Liver (tissue), 8 donors: ENCODE measurements at regions not wholly inside any gene's neighbourhood (a gene's known extent, or its start where the extent isn't known, plus 50 kb on each side); places are given as distances from the start of the nearest gene placed in this dataset.

Experiments used
- DNase-seq: peaks from one replicate; pipeline ENCODE4 v3.0.0-alpha.2; 2017; ENCODE audit warnings: low spot score
- H3K27ac ChIP-seq, 2 donors: one replicate each; pipeline ENCODE4 v1.7.0; 2013; ENCODE audit warnings: inconsistent platforms in 2 of 2, low read length in 2 of 2, control low read depth in 1 of 2, low read depth in 1 of 2, mild to moderate bottlenecking in 1 of 2
- H3K27me3 ChIP-seq, 4 donors: one replicate each; pipeline versions ENCODE4 v1.6.1 to v1.7.0; 2013; ENCODE audit warnings: low read length in 3 of 4, inconsistent platforms in 1 of 4, mild to moderate bottlenecking in 1 of 4, moderate library complexity in 1 of 4; ENCODE audit not compliant: control insufficient read depth in 4 of 4, insufficient read depth in 4 of 4
- H3K36me3 ChIP-seq, 4 donors: one replicate each; pipeline versions ENCODE4 v1.6.1 to v1.7.0; 2013; ENCODE audit warnings: low read length in 3 of 4, mild to moderate bottlenecking in 3 of 4, low read depth in 1 of 4, moderate library complexity in 1 of 4; ENCODE audit not compliant: control insufficient read depth in 4 of 4, insufficient read depth in 3 of 4
- H3K4me1 ChIP-seq, 4 donors: one replicate each; pipeline versions ENCODE4 v1.6.1 to v1.7.0; 2013; ENCODE audit warnings: low read length in 3 of 4, mild to moderate bottlenecking in 3 of 4, moderate library complexity in 1 of 4; ENCODE audit not compliant: control insufficient read depth in 4 of 4, insufficient read depth in 4 of 4
- H3K4me3 ChIP-seq, 3 donors: one replicate each; pipeline versions ENCODE4 v1.6.1 to v1.7.0; 2013; ENCODE audit warnings: low read length in 3 of 3, control low read depth in 1 of 3, low read depth in 1 of 3, mild to moderate bottlenecking in 1 of 3
- H3K9ac ChIP-seq, 2 donors: one replicate each; pipeline ENCODE4 v1.7.0; 2013; ENCODE audit warnings: low read length in 2 of 2, mild to moderate bottlenecking in 2 of 2, moderate library complexity in 2 of 2, control low read depth in 1 of 2, low read depth in 1 of 2
- H3K9me3 ChIP-seq, 4 donors: one replicate each; pipeline versions ENCODE4 v1.6.1 to v1.7.0; 2013; ENCODE audit warnings: low read length in 3 of 4; ENCODE audit not compliant: control insufficient read depth in 4 of 4
- EGR1 ChIP-seq, 2 donors: IDR thresholded peaks; 2 replicates each; pipeline ENCODE4 v1.6.1; 2016 to 2018; ENCODE audit warnings: antibody characterized with exemption in 2 of 2, low read depth in 2 of 2
- FOXA1 ChIP-seq: IDR thresholded peaks from 2 replicates; pipeline ENCODE4 v1.6.1; 2016; ENCODE audit warnings: antibody characterized with exemption
- FOXA2 ChIP-seq: IDR thresholded peaks from 2 replicates; pipeline ENCODE4 v1.6.1; 2016; ENCODE audit warnings: antibody characterized with exemption
- HNF4G ChIP-seq: IDR thresholded peaks from 2 replicates; pipeline ENCODE4 v1.6.1; 2016; ENCODE audit warnings: antibody characterized with exemption
- JUND ChIP-seq, 2 donors: IDR thresholded peaks; 2 replicates each; pipeline ENCODE4 v1.6.1; 2016; ENCODE audit warnings: antibody characterized with exemption in 2 of 2
- NR2F2 ChIP-seq: IDR thresholded peaks from 2 replicates; pipeline ENCODE4 v1.6.1; 2016; ENCODE audit warnings: antibody characterized with exemption
- RAD21 ChIP-seq, 2 donors: IDR thresholded peaks; 2 replicates each; pipeline ENCODE4 v1.6.1; 2016; ENCODE audit warnings: antibody characterized with exemption in 2 of 2, mild to moderate bottlenecking in 2 of 2
- RXRA ChIP-seq, 2 donors: IDR thresholded peaks; 2 replicates each; pipeline ENCODE4 v1.6.1; 2017 to 2018; ENCODE audit warnings: antibody characterized with exemption in 2 of 2, mild to moderate bottlenecking in 1 of 2
- SP1 ChIP-seq: IDR thresholded peaks from 2 replicates; pipeline ENCODE4 v1.6.1; 2018; ENCODE audit warnings: antibody characterized with exemption, mild to moderate bottlenecking
- TAF1 ChIP-seq: conservative IDR thresholded peaks from 2 replicates; pipeline ENCODE4 v1.6.1; 2016; ENCODE audit warnings: antibody characterized with exemption, mild to moderate bottlenecking
- YY1 ChIP-seq: IDR thresholded peaks from 2 replicates; pipeline ENCODE4 v1.6.1; 2016; ENCODE audit warnings: antibody characterized with exemption, mild to moderate bottlenecking
- whole genome bisulfite sequencing: extraction: QIAGEN DNeasy Blood & Tissue Kit; methylation state at CpG from one replicate; pipeline ENCODE4 v1.1.7; 2013; 5-methylcytosine and 5-hydroxymethylcytosine counted together
- TF ChIP-seq, protein P1 (sequence below): IDR thresholded peaks from 2 replicates; pipeline ENCODE4 v1.6.1; 2016; ENCODE audit warnings: antibody characterized with exemption
- TF ChIP-seq, protein P2 (sequence below): IDR thresholded peaks from 2 replicates; pipeline ENCODE4 v1.6.1; 2016; ENCODE audit warnings: antibody characterized with exemption
- TF ChIP-seq, protein P3 (sequence below): fragments of 150-350 bp; IDR thresholded peaks from 2 replicates; pipeline ENCODE4 v1.5.1; 2017; ENCODE audit warnings: improper control_type of control experiment, low read depth, low read length; ENCODE audit not compliant: missing input control
- TF ChIP-seq, protein P4 (sequence below): IDR thresholded peaks from 2 replicates; pipeline ENCODE4 v1.6.1; 2016; ENCODE audit warnings: antibody characterized with exemption
- TF ChIP-seq, protein P5 (sequence below): IDR thresholded peaks from 2 replicates; pipeline ENCODE4 v1.6.1; 2016; ENCODE audit warnings: antibody characterized with exemption, mild to moderate bottlenecking
- donor health status: healthy.
- donor health status: healthy.
- donor health status: healthy.
- donor health status: healthy.
- donor health status: healthy.

DNA sequence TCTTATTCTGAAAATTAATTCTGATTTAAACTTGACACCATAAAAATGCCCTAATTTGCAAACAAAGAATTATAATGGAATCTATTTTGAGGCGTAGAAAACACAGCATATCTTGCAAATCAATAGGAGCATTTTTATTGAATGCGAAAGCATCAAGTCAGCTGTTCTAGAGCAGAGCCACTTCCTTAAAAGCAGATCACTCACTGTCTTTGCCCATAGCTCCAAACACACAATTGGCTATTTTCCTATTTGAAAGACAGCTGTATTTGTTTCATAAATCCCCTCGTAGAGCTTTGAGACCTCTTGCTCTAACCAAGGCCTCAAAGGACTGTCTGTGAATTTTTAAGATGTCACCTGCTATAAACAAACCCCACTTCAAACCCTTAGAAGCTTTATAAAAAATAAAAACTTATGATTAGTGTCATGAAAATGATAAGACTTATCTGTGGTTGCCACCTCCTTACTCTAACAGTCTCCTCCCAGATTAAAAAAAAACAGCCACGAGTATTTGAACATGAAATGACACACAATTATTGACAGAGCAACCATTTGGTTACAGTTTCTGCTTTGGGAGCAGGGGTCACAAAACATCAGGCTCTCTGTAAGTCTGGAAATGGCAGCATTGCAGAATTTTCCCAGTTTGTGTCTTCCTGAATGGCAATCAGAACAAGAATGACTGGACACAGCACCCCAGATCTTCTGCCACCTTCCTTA, 75.6 kb upstream of the RASEF start:
- H3K9me3 ChIP-seq: no peaks in the 10 kb centered on the region
- H3K36me3 ChIP-seq: no peaks in the 10 kb centered on the region
- H3K4me3 ChIP-seq: no peak overlapping the region
- no peak overlapping the region for H3K9ac ChIP-seq
- no peaks in the 10 kb centered on the region for H3K4me1 ChIP-seq
- DNase-seq: no peak
- no peaks in the 10 kb centered on the region for H3K27me3 ChIP-seq
- H3K27ac ChIP-seq: no peak overlapping the region
- no peak for TF ChIP-seq RAD21 (IDR thresholded peaks at IDR 0.05)
- peak; percentile 59 for TF ChIP-seq YY1
- 56% methylated on average over 4 of the region's 4 CpGs for WGBS

DNA sequence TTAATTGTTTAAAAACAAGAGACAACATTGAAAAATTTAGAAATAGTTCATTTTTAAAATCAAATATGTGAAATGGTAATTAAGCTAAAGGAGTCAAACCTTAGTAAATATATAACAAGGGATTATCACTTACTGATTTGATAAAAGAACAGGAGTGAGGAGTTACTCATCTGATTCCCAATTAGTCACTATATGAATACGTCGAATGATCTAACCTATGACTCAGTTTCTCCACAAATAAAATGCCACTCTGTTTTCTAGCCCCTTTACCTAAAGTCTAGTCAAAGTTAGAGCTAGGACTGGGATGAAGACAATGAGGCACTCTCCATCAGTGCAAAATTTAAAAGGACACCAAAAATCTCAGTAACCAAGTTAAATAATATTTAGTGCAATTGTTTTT, 70.4 kb upstream of the RASEF start:
- DNase-seq: no peak
- peaks cover 0 to 9% (median 3%) of the 10 kb centered on the region in 4 donors for H3K4me1 ChIP-seq
- no peak overlapping the region for H3K4me3 ChIP-seq
- no peaks in the 10 kb centered on the region for H3K27me3 ChIP-seq
- no peak overlapping the region for H3K9ac ChIP-seq
- 82% methylated on average over 2 of the region's 2 CpGs for WGBS
- TF ChIP-seq, protein P1, sequence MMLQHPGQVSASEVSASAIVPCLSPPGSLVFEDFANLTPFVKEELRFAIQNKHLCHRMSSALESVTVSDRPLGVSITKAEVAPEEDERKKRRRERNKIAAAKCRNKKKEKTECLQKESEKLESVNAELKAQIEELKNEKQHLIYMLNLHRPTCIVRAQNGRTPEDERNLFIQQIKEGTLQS: no peak
- TF ChIP-seq, protein P2, sequence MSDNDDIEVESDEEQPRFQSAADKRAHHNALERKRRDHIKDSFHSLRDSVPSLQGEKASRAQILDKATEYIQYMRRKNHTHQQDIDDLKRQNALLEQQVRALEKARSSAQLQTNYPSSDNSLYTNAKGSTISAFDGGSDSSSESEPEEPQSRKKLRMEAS: no peak
- TF ChIP-seq JUND (IDR thresholded peaks at IDR 0.05) (no peak), FOXA2 (no peak), SP1 (no peak), FOXA1 (no peak), RXRA (IDR thresholded peaks at IDR 0.05) (no peak)
- TF ChIP-seq, protein P3, sequence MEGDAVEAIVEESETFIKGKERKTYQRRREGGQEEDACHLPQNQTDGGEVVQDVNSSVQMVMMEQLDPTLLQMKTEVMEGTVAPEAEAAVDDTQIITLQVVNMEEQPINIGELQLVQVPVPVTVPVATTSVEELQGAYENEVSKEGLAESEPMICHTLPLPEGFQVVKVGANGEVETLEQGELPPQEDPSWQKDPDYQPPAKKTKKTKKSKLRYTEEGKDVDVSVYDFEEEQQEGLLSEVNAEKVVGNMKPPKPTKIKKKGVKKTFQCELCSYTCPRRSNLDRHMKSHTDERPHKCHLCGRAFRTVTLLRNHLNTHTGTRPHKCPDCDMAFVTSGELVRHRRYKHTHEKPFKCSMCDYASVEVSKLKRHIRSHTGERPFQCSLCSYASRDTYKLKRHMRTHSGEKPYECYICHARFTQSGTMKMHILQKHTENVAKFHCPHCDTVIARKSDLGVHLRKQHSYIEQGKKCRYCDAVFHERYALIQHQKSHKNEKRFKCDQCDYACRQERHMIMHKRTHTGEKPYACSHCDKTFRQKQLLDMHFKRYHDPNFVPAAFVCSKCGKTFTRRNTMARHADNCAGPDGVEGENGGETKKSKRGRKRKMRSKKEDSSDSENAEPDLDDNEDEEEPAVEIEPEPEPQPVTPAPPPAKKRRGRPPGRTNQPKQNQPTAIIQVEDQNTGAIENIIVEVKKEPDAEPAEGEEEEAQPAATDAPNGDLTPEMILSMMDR: no peak
- no peak overlapping the region for H3K27ac ChIP-seq
- no peaks in the 10 kb centered on the region for H3K36me3 ChIP-seq
- H3K9me3 ChIP-seq: peaks cover 0 to 7% (median 2%) of the 10 kb centered on the region in 4 donors

DNA sequence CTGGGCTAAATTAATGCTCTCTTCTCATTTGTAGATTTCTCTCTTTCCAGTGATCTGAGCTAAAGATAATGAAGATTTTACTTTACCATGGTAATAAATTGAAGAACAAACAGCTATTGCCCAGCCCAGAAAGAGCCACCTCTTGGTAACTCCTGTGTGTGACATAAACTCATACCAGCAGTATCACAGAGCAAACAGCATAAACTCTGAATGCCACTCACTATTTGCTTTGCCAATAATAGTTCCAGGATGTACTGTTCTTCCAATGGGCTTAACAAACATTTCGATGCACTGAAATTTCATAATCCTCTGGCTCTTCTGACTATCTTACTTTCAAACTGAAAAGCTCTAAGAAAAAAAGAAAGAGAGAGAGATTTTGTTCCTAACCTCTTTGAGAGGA, 69.8 kb upstream of the RASEF start:
- WGBS: 19% methylated on average over 1 of the region's 1 CpG
- TF ChIP-seq EGR1 (IDR thresholded peaks at IDR 0.05; ENCODE audit: low read depth in 2 of 2): peak in 1 of 2 donors; percentile 15
- TF ChIP-seq, protein P4, sequence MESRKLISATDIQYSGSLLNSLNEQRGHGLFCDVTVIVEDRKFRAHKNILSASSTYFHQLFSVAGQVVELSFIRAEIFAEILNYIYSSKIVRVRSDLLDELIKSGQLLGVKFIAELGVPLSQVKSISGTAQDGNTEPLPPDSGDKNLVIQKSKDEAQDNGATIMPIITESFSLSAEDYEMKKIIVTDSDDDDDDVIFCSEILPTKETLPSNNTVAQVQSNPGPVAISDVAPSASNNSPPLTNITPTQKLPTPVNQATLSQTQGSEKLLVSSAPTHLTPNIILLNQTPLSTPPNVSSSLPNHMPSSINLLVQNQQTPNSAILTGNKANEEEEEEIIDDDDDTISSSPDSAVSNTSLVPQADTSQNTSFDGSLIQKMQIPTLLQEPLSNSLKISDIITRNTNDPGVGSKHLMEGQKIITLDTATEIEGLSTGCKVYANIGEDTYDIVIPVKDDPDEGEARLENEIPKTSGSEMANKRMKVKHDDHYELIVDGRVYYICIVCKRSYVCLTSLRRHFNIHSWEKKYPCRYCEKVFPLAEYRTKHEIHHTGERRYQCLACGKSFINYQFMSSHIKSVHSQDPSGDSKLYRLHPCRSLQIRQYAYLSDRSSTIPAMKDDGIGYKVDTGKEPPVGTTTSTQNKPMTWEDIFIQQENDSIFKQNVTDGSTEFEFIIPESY: peak; percentile 40
- TF ChIP-seq, protein P2: no peak
- peak; percentile 61 for TF ChIP-seq SP1
- TF ChIP-seq FOXA1: no peak
- no peak for TF ChIP-seq NR2F2
- TF ChIP-seq RXRA (IDR thresholded peaks at IDR 0.05): peak; percentile 34 to 76
- TF ChIP-seq TAF1: no peak
- peak; percentile 35 for TF ChIP-seq YY1
- peak; percentile 58 for TF ChIP-seq FOXA2
- peak; percentile 48 to 53 for TF ChIP-seq RAD21 (IDR thresholded peaks at IDR 0.05)
- TF ChIP-seq, protein P5, sequence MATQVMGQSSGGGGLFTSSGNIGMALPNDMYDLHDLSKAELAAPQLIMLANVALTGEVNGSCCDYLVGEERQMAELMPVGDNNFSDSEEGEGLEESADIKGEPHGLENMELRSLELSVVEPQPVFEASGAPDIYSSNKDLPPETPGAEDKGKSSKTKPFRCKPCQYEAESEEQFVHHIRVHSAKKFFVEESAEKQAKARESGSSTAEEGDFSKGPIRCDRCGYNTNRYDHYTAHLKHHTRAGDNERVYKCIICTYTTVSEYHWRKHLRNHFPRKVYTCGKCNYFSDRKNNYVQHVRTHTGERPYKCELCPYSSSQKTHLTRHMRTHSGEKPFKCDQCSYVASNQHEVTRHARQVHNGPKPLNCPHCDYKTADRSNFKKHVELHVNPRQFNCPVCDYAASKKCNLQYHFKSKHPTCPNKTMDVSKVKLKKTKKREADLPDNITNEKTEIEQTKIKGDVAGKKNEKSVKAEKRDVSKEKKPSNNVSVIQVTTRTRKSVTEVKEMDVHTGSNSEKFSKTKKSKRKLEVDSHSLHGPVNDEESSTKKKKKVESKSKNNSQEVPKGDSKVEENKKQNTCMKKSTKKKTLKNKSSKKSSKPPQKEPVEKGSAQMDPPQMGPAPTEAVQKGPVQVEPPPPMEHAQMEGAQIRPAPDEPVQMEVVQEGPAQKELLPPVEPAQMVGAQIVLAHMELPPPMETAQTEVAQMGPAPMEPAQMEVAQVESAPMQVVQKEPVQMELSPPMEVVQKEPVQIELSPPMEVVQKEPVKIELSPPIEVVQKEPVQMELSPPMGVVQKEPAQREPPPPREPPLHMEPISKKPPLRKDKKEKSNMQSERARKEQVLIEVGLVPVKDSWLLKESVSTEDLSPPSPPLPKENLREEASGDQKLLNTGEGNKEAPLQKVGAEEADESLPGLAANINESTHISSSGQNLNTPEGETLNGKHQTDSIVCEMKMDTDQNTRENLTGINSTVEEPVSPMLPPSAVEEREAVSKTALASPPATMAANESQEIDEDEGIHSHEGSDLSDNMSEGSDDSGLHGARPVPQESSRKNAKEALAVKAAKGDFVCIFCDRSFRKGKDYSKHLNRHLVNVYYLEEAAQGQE: no peak
- peak in 1 of 2 donors; percentile 48 for TF ChIP-seq JUND (IDR thresholded peaks at IDR 0.05)
- TF ChIP-seq, protein P1: no peak
- no peak for TF ChIP-seq HNF4G

More for the DNA sequence above, 69.8 kb upstream of the RASEF start:
- Histone ChIP-seq H3K9me3 (peaks cover 0 to 10% (median 2%) of the 10 kb centered on the region in 4 donors), H3K27me3 (no peaks in the 10 kb centered on the region), H3K9ac (no peak overlapping the region), H3K4me3 (no peak overlapping the region), H3K27ac (no peak overlapping the region), H3K4me1 (peaks cover 0 to 9% (median 3%) of the 10 kb centered on the region in 4 donors), H3K36me3 (no peaks in the 10 kb centered on the region)
- DNase-seq: no peak
